CD14-positive monocyte (primary cell): ENCODE measurements at regions not wholly inside any gene's neighbourhood (a gene's known extent, or its start where the extent isn't known, plus 50 kb on each side); places are given as distances from the start of the nearest gene placed in this dataset.

Source experiments
- DNase-seq, 3 donors: peaks; one replicate each; pipeline ENCODE4 v3.0.0-alpha.2; 2011 to 2022
- H2AFZ ChIP-seq: 2 replicates; pipeline ENCODE4 v1.6.0; 2012; ENCODE audit warnings: mild to moderate bottlenecking, low read depth, low read length, inconsistent platforms; ENCODE audit not compliant: insufficient read depth, poor library complexity, severe bottlenecking
- H3K27ac ChIP-seq, 2 donors: 1 replicate in 1 of 2; 2 replicates in 1 of 2; pipeline ENCODE4 v1.5.1; 2012 to 2013; ENCODE audit warnings: low read length in 2 of 2, control low read depth in 1 of 2, inconsistent platforms in 1 of 2, low read depth in 1 of 2, mild to moderate bottlenecking in 1 of 2
- H3K27me3 ChIP-seq, 2 donors: one replicate each; pipeline versions ENCODE4 v1.6.0 to v1.6.1; 2011 to 2013; ENCODE audit warnings: low read length in 2 of 2; ENCODE audit not compliant: control insufficient read depth in 2 of 2, insufficient read depth in 2 of 2
- H3K36me3 ChIP-seq, 2 donors: replicated peaks in 1 of 2; 1 replicate in 1 of 2; 2 replicates in 1 of 2; pipeline versions ENCODE4 v1.5.1 to v1.6.1; 2012 to 2013; ENCODE audit warnings: low read length in 2 of 2, control low read depth in 1 of 2, inconsistent platforms in 1 of 2, mild to moderate bottlenecking in 1 of 2; ENCODE audit not compliant: insufficient read depth in 2 of 2, control insufficient read depth in 1 of 2
- H3K4me1 ChIP-seq, 2 donors: 1 replicate in 1 of 2; 2 replicates in 1 of 2; pipeline versions ENCODE4 v1.5.1 to v1.6.1; 2012 to 2013; ENCODE audit warnings: low read length in 2 of 2, control low read depth in 1 of 2, inconsistent platforms in 1 of 2, mild to moderate bottlenecking in 1 of 2, moderate library complexity in 1 of 2; ENCODE audit not compliant: insufficient read depth in 2 of 2, control insufficient read depth in 1 of 2
- H3K4me2 ChIP-seq: replicated peaks from 2 replicates; pipeline ENCODE3; 2012; ENCODE audit warnings: low read length, moderate library complexity, mild to moderate bottlenecking; ENCODE audit not compliant: poor library complexity, severe bottlenecking; ENCODE audit errors: extremely low read depth
- H3K4me3 ChIP-seq, 3 experiments: fragments of 200-600 bp in 1 of 3; sonication (generic) in 1 of 3; replicated peaks in 1 of 3; 1 replicate in 2 of 3; 2 replicates in 1 of 3; pipeline ENCODE4 v1.5.1; 2011 to 2013; ENCODE audit warnings: low read length in 3 of 3, mild to moderate bottlenecking in 3 of 3, control low read depth in 2 of 3, low read depth in 2 of 3, inconsistent platforms in 1 of 3, moderate library complexity in 1 of 3
- H3K79me2 ChIP-seq: 2 replicates; pipeline ENCODE4 v1.6.0; 2012; ENCODE audit warnings: mild to moderate bottlenecking, control low read depth, inconsistent platforms, low read length, moderate library complexity; ENCODE audit not compliant: insufficient read depth
- H3K9ac ChIP-seq: 2 replicates; pipeline ENCODE4 v1.6.0; 2017; ENCODE audit warnings: low read length, mild to moderate bottlenecking; ENCODE audit not compliant: insufficient read depth, poor library complexity, severe bottlenecking
- H3K9me3 ChIP-seq, 2 donors: replicated peaks in 1 of 2; 1 replicate in 1 of 2; 2 replicates in 1 of 2; pipeline versions ENCODE4 v1.5.1 to v1.6.1; 2012 to 2013; ENCODE audit warnings: low read length in 2 of 2, control low read depth in 1 of 2; ENCODE audit not compliant: control insufficient read depth in 1 of 2, insufficient read depth in 1 of 2
- H4K20me1 ChIP-seq: 2 replicates; pipeline ENCODE4 v1.6.0; 2012; ENCODE audit warnings: mild to moderate bottlenecking, low read length, control low read depth, moderate library complexity; ENCODE audit not compliant: insufficient read depth
- H3K27ac Mint-ChIP-seq, 7 donors: one replicate each; pipeline ENCODE4 v1.8.0; 2020; ENCODE audit warnings: mild to moderate bottlenecking in 7 of 7, mixed read lengths in 7 of 7, moderate library complexity in 6 of 7, inconsistent platforms in 2 of 7
- H3K27me3 Mint-ChIP-seq, 3 donors: one replicate each; pipeline ENCODE4 v1.8.0; 2021 to 2022; ENCODE audit warnings: low read depth in 3 of 3, mild to moderate bottlenecking in 3 of 3, mixed read lengths in 3 of 3, moderate library complexity in 3 of 3, inconsistent platforms in 1 of 3
- H3K36me3 Mint-ChIP-seq, 2 donors: one replicate each; pipeline ENCODE4 v1.8.0; 2020; ENCODE audit warnings: mixed read lengths in 2 of 2, inconsistent platforms in 1 of 2, mild to moderate bottlenecking in 1 of 2
- H3K4me1 Mint-ChIP-seq: one replicate; pipeline ENCODE4 v1.8.0; 2020; ENCODE audit warnings: mild to moderate bottlenecking, mixed read lengths
- H3K4me3 Mint-ChIP-seq, 2 donors: one replicate each; pipeline ENCODE4 v1.8.0; 2020; ENCODE audit warnings: mild to moderate bottlenecking in 2 of 2, mixed read lengths in 2 of 2, moderate library complexity in 1 of 2
- H3K9me3 Mint-ChIP-seq, 7 donors: one replicate each; pipeline ENCODE4 v1.8.0; 2020 to 2022; ENCODE audit warnings: mixed read lengths in 7 of 7, mild to moderate bottlenecking in 6 of 7, moderate library complexity in 6 of 7, inconsistent platforms in 2 of 7
- CTCF ChIP-seq: fragments of 200-600 bp; IDR thresholded peaks from one replicate; pipeline ENCODE4 v1.8.0; 2022; ENCODE audit warnings: antibody characterized with exemption, mild to moderate bottlenecking
- WGBS: methylation state at CpG from one replicate; pipeline ENCODE4 v1.1.5; 2013; ENCODE audit warnings: missing lambda C conversion rate; ENCODE audit not compliant: insufficient coverage; 5-methylcytosine and 5-hydroxymethylcytosine counted together
- intact Hi-C, 2 donors: fragments of 100-400 bp; cut with micrococcal nuclease; formaldehyde crosslinking; loops; one replicate each; pipeline versions ENCODE4 v1.15.0 to v1.15.1; 2023

- intact Hi-C loops: no loop called here
- Histone ChIP-seq H3K27me3 (no peaks in the 10 kb centered on the region), H3K27ac (no peak overlapping the region), H3K79me2 (no peaks in the 10 kb centered on the region), H3K9ac (no peak overlapping the region), H3K4me2 (no peak overlapping the region), H3K36me3 (no peaks in the 10 kb centered on the region), H3K4me3 (no peak overlapping the region), H3K9me3 (peaks cover 4 to 5% of the 10 kb centered on the region in 2 donors), H3K4me1 (no peaks in the 10 kb centered on the region), H4K20me1 (no peaks in the 10 kb centered on the region), H2AFZ (no peak overlapping the region)
- Mint-ChIP-seq H3K4me3 (no peak overlapping the region), H3K27ac (no peak overlapping the region), H3K4me1 (no peaks in the 10 kb centered on the region), H3K36me3 (no peaks in the 10 kb centered on the region), H3K9me3 (peaks cover 0 to 8% (median 7%) of the 10 kb centered on the region in 7 donors), H3K27me3 (peaks cover 0 to 4% (median 2%) of the 10 kb centered on the region in 3 donors)
- 100% methylated on average over 1 of the region's 4 CpGs for WGBS
- no peak for TF ChIP-seq CTCF
- no peak for DNase-seq
Observed at GRCh38 chr14:97960436-97960835, 1163.3 kb downstream of the VRK1 start.

GRCh38 chr14:97970222-97970621 is 1173.0 kb downstream of the VRK1 start:
- no peaks in the 10 kb centered on the region for H3K4me1 ChIP-seq
- Mint-ChIP-seq H3K36me3 (no peaks in the 10 kb centered on the region), H3K4me3 (no peak overlapping the region), H3K9me3 (peaks cover 0 to 13% (median 8%) of the 10 kb centered on the region in 7 donors), H3K27ac (no peak overlapping the region), H3K4me1 (no peaks in the 10 kb centered on the region), H3K27me3 (peaks cover 0 to 2% (median 0%) of the 10 kb centered on the region in 3 donors)
- H3K9me3 ChIP-seq: peaks cover 0 to 7% of the 10 kb centered on the region in 2 donors
- DNase-seq: no peak
- no peak for TF ChIP-seq CTCF
- no peaks in the 10 kb centered on the region for H3K36me3 ChIP-seq
- no peak overlapping the region for H3K4me2 ChIP-seq
- H3K27me3 ChIP-seq: no peaks in the 10 kb centered on the region
- no peak overlapping the region for H3K9ac ChIP-seq
- no peak overlapping the region for H3K4me3 ChIP-seq
- H3K27ac ChIP-seq: no peak overlapping the region
- no peak overlapping the region for H2AFZ ChIP-seq
- intact Hi-C loops: no loop called here
- no peaks in the 10 kb centered on the region for H4K20me1 ChIP-seq
- no CpG with 5 or more reads among the region's 1 CpG for WGBS
- no peaks in the 10 kb centered on the region for H3K79me2 ChIP-seq
